ENCODE measurements at regions not wholly inside any gene's neighbourhood (a gene's known extent, or its start where the extent isn't known, plus 50 kb on each side); places are given as distances from the start of the nearest gene placed in this dataset.

DNA sequence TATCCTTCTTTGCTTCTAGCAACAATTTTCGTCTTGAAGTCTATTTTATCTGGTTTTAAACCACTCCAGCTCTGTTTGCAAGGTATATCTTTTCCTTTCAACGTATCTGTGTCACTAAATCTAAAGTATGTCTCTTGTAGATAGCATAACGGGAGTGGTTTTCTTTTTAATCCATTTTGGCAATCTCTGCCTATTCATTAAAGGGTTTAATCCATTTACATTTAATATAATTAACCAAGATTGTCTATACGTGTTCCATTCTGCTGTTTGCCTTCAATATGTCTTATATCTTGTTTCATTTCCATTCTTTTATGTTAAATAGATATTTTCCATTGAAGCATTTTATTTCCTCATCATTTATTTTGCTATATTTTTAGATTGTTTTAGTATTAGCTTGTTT is 587.9 kb downstream of the C6orf118 start:
- no peak overlapping the region for H3K4me3 ChIP-seq (ENCODE audit: low read depth, low read length)
- H3K27me3 ChIP-seq (replicated peaks) = no peaks in the 10 kb centered on the region
- no peak overlapping the region for H3K27ac ChIP-seq
- H3K36me3 ChIP-seq (replicated peaks) = no peaks in the 10 kb centered on the region
- DNase-seq = no peak
- TF ChIP-seq CTCF (IDR thresholded peaks at IDR 0.05; ENCODE audit: low read depth, low read length, missing control alignments) = no peak
- in situ Hi-C loops (cut with HindIII; ENCODE audit: low pct_ligation_motif_present, low sequenced_read_pairs) = no loop called here

GRCh38 chr6:164700497-164700896 is 608.9 kb downstream of the C6orf118 start:
- Histone ChIP-seq H3K27me3 (replicated peaks) (no peaks in the 10 kb centered on the region), H3K27ac (no peak overlapping the region), H3K4me3 (ENCODE audit: low read depth, low read length) (no peak overlapping the region), H3K36me3 (replicated peaks) (no peaks in the 10 kb centered on the region)
- in situ Hi-C loops (cut with HindIII; ENCODE audit: low pct_ligation_motif_present, low sequenced_read_pairs) = no loop called here
- no peak for DNase-seq
- TF ChIP-seq CTCF (IDR thresholded peaks at IDR 0.05; ENCODE audit: low read depth, low read length, missing control alignments) = no peak

DNA sequence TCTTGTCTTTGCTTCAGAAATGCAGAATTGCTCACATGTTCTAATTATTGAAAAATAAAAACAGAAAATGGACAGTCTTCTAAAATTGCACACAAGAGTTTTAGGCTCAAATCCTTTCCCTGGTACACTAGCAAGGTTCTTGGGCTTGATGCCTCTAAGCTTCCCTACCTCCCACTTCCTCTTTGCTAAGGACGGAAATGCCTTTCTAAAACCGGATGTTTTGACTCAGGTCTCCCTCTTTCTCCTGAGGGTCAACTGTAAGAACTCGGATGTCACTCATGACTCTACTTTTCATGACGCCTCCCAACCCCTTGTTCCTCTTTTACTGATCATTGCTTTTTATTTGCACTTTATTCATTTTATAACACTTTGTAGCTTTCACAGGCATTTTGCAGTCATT is 613.5 kb downstream of the C6orf118 start:
- no peak overlapping the region for H3K27ac ChIP-seq
- in situ Hi-C loops (cut with HindIII; ENCODE audit: low pct_ligation_motif_present, low sequenced_read_pairs) = no loop called here
- H3K4me3 ChIP-seq (ENCODE audit: low read depth, low read length) = no peak overlapping the region
- no peak for TF ChIP-seq CTCF (IDR thresholded peaks at IDR 0.05; ENCODE audit: low read depth, low read length, missing control alignments)
- H3K27me3 ChIP-seq (replicated peaks) = no peaks in the 10 kb centered on the region
- no peaks in the 10 kb centered on the region for H3K36me3 ChIP-seq (replicated peaks)
- no peak for DNase-seq

DNA sequence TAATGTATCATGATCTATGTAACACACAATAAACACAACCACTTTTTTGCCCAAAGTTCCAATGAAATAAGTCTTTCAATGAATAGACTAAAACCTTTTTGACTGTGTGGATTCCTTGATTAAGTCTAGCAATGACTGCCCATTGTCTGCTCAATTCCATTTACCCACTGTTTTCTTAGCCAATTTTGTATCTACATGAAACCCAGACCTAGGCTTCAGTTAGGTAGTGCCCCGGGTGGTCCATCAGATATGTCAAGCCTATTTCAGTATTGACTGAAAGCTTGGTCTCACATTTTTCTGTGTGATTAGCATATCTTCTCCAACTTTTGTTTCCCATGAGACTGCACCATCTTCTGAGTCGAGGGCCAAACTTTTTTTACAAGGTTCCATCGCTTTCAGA is 615.0 kb downstream of the C6orf118 start:
- Histone ChIP-seq H3K4me3 (ENCODE audit: low read depth, low read length) (no peak overlapping the region), H3K27me3 (replicated peaks) (no peaks in the 10 kb centered on the region), H3K27ac (no peak overlapping the region), H3K36me3 (replicated peaks) (no peaks in the 10 kb centered on the region)
- TF ChIP-seq CTCF (IDR thresholded peaks at IDR 0.05; ENCODE audit: low read depth, low read length, missing control alignments) = no peak
- in situ Hi-C loops (cut with HindIII; ENCODE audit: low pct_ligation_motif_present, low sequenced_read_pairs) = no loop called here
- no peak for DNase-seq

DNA sequence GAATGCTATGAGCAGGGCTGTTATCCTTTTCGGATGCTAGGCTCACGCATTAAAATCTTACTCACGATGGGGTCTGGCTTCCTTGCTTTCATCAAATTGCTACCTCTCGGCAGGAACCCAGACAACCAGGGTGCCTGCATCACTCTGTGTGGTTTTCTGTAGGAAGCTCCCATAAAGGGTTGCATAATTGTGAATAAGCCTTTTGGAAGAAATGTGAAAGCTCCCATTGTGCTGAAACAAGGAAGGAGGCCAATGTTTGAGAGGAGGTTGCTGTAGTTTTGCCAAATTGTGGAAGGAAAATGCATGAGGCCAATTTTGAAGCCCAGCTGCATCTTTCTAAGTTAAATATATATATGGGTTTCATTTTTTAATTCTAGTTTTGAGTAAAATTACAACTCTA is 615.5 kb downstream of the C6orf118 start:
- no peaks in the 10 kb centered on the region for H3K27me3 ChIP-seq (replicated peaks)
- in situ Hi-C loops (cut with HindIII; ENCODE audit: low pct_ligation_motif_present, low sequenced_read_pairs) = no loop called here

More for the DNA sequence above, 615.5 kb downstream of the C6orf118 start:
- DNase-seq = no peak
- Histone ChIP-seq H3K27ac (no peak overlapping the region), H3K36me3 (replicated peaks) (no peaks in the 10 kb centered on the region), H3K4me3 (ENCODE audit: low read depth, low read length) (no peak overlapping the region)
- no peak for TF ChIP-seq CTCF (IDR thresholded peaks at IDR 0.05; ENCODE audit: low read depth, low read length, missing control alignments)

Measured in brain microvascular endothelial cell (primary cell).